ENCODE measurements at regions not wholly inside any gene's neighbourhood (a gene's known extent, or its start where the extent isn't known, plus 50 kb on each side); places are given as distances from the start of the nearest gene placed in this dataset.

GRCh38 chr7:149625947-149626392 lies 128.4 kb upstream of the ZNF746 start:
- no peak for FAIRE-seq
- in situ Hi-C loops (cut with HindIII; ENCODE audit: extremely low pct_ligation_motif_present, low pct_unique_long_range_greater_than_20kb) (no loop called here), intact Hi-C loops (cut with micrococcal nuclease; ENCODE audit: unreplicated experiment) (loop anchor here (1.0 to 10.0 kb wide), 2 partner anchors 69 to 128 kb away; no protein-coding TSS in a partner anchor)
- ChIA-PET POLR2A (interaction anchor here (0.8 to 3.2 kb wide), 2 partner anchors 10 to 27 kb away, joined by 5 to 24 read pairs; no protein-coding TSS in a partner anchor), CTCF (ENCODE audit: low intra/inter-chr PET ratio, low total read pairs) (no interaction called here)
- no peak for ATAC-seq
- no peak for DNase-seq (ENCODE audit: low spot score)
- no peak overlapping the region for H3K27ac ChIP-seq (ENCODE audit: extremely low read length, insufficient read depth, low read length)
- no peak overlapping the region for H2AFZ ChIP-seq (ENCODE audit: low read length)
- peaks cover 0 to 12% of the 10 kb centered on the region in 2 experiments; a peak in 2 of 5 replicates for H3K27me3 ChIP-seq (ENCODE audit: control insufficient read depth in 1 of 2, insufficient read depth in 2 of 2, low read length in 2 of 2)
- peaks cover 23% of the 10 kb centered on the region for H3K79me2 ChIP-seq (ENCODE audit: insufficient read depth, low read length)
- peaks cover 16% of the 10 kb centered on the region for H4K20me1 ChIP-seq (ENCODE audit: insufficient read depth, low read length)
- WGBS (ENCODE audit: low lambda C conversion rate): 37% methylated on average over 6 of the region's 7 CpGs
- H3K4me3 ChIP-seq (replicated peaks in 1 of 3; ENCODE audit: insufficient read depth in 1 of 3, low read depth in 2 of 3, low read length in 3 of 3): no peak overlapping the region
- peak overlapping the region; percentile 89; the same call in 1 of the 2 replicates for H3K4me2 ChIP-seq (ENCODE audit: low read depth, low read length)
- no peaks in the 10 kb centered on the region for H3K9me3 ChIP-seq (ENCODE audit: low read length)
- H3K36me3 ChIP-seq (replicated peaks in 1 of 2; ENCODE audit: control insufficient read depth in 1 of 2, insufficient read depth in 2 of 2, low read length in 2 of 2): peaks cover under 1 to 5% of the 10 kb centered on the region in 2 experiments; a peak in 4 of 5 replicates
- no TSS peak for BruUV-seq (replicated peaks)
- no peak overlapping the region for H3K9ac ChIP-seq (ENCODE audit: insufficient read depth, low read depth, low read length)
- H3K4me1 ChIP-seq (ENCODE audit: insufficient read depth, low read length): peaks cover 14% of the 10 kb centered on the region
- TF ChIP-seq ZBTB1 (CRISPR knock-in tag; IDR thresholded peaks at IDR 0.05; ENCODE audit: borderline replicate concordance) (no peak), DNMT3B (CRISPR knock-in tag; conservative IDR thresholded peaks at IDR 0.05) (no peak), ZNF281 (CRISPR knock-in tag; IDR thresholded peaks at IDR 0.05; ENCODE audit: borderline replicate concordance) (no peak), ZBTB46 (CRISPR knock-in tag; IDR thresholded peaks at IDR 0.05; ENCODE audit: borderline replicate concordance) (no peak), AHDC1 (CRISPR knock-in tag; IDR thresholded peaks at IDR 0.05; ENCODE audit: borderline replicate concordance) (no peak), ZBTB34 (CRISPR knock-in tag; IDR thresholded peaks at IDR 0.05) (no peak), SP2 (CRISPR knock-in tag; IDR thresholded peaks at IDR 0.05) (no peak), NR1H2 (CRISPR knock-in tag; IDR thresholded peaks at IDR 0.05; ENCODE audit: borderline replicate concordance, low read depth) (no peak), ZNF574 (CRISPR knock-in tag; IDR thresholded peaks at IDR 0.05) (no peak)

All from HepG2 (cell line).